ENCODE measurements at regions not wholly inside any gene's neighbourhood (a gene's known extent, or its start where the extent isn't known, plus 50 kb on each side); places are given as distances from the start of the nearest gene placed in this dataset.

DNA sequence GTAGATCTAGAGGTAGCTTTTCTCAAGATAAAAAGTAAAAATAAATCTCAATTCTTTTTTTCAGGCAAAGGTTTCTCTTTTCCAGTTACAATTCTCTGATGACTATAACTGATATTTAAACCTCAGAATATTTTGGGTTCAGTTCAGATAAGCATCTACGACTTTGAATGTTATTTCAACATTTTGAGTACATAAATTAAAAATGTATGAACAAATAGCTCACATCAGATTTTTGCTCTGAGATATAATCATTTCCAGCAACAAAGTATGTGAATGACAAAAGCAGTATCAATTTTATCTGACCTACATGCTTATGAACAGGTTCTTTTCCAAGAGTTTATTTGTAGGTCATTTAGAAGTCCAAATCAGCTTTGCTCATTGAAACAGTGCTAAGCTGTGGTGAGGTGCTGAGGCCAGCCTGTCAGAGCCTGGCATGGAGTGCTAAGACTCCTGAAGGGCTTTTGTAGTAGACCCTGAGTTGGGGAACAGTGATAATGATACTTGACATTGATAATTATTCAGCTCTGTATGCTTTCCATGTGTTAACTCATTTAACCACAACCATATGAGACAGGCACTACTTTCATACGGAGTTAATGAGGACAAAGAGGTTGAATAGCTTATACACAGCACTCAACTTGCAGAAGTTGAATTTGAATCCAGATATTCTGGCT lies 205.0 kb upstream of the DCN start:
- no peaks in the 10 kb centered on the region for H3K9me3 ChIP-seq (ENCODE audit: low read length)
- H3K36me3 ChIP-seq (ENCODE audit: insufficient read depth, low read length) = no peaks in the 10 kb centered on the region
- H3K4me1 ChIP-seq (ENCODE audit: insufficient read depth, low read length, severe bottlenecking) = no peaks in the 10 kb centered on the region
- H3K9ac ChIP-seq (ENCODE audit: low read length) = no peak overlapping the region
- no peaks in the 10 kb centered on the region for H3K27me3 ChIP-seq (ENCODE audit: insufficient read depth, low read length)
- H3K4me3 ChIP-seq (ENCODE audit: low read depth, low read length, poor library complexity, severe bottlenecking) = no peak overlapping the region
- H2AFZ ChIP-seq (ENCODE audit: low read length) = no peak overlapping the region
- H4K20me1 ChIP-seq (ENCODE audit: insufficient read depth, low read length) = no peaks in the 10 kb centered on the region
- no peak overlapping the region for H3K27ac ChIP-seq (ENCODE audit: low read depth, low read length, poor library complexity, severe bottlenecking)
- no peaks in the 10 kb centered on the region for H3K9me2 ChIP-seq (ENCODE audit: low read depth, low read length)
- H3K79me2 ChIP-seq (ENCODE audit: insufficient read depth, low read length) = no peaks in the 10 kb centered on the region
- H3F3A ChIP-seq (ENCODE audit: insufficient read depth, low read length) = no peaks in the 10 kb centered on the region
- no peak overlapping the region for H3K4me2 ChIP-seq (ENCODE audit: low read length)
- TF ChIP-seq CTCF (IDR thresholded peaks at IDR 0.05; ENCODE audit: low read length) (no peak), EZH2 (IDR thresholded peaks at IDR 0.05; ENCODE audit: borderline replicate concordance, low read length) (no peak)

- no peak overlapping the region for H3K27ac ChIP-seq (ENCODE audit: low read depth, low read length, poor library complexity, severe bottlenecking)
- H3K4me1 ChIP-seq (ENCODE audit: insufficient read depth, low read length, severe bottlenecking) = peaks cover 9% of the 10 kb centered on the region
- no peaks in the 10 kb centered on the region for H3K79me2 ChIP-seq (ENCODE audit: insufficient read depth, low read length)
- H3K9me2 ChIP-seq (ENCODE audit: low read depth, low read length) = no peaks in the 10 kb centered on the region
- H3K9me3 ChIP-seq (ENCODE audit: low read length) = no peaks in the 10 kb centered on the region
- H3K27me3 ChIP-seq (ENCODE audit: insufficient read depth, low read length) = no peaks in the 10 kb centered on the region
- H2AFZ ChIP-seq (ENCODE audit: low read length) = no peak overlapping the region
- H4K20me1 ChIP-seq (ENCODE audit: insufficient read depth, low read length) = no peaks in the 10 kb centered on the region
- H3K4me3 ChIP-seq (ENCODE audit: low read depth, low read length, poor library complexity, severe bottlenecking) = no peak overlapping the region
- no peak overlapping the region for H3K9ac ChIP-seq (ENCODE audit: low read length)
- no peak overlapping the region for H3K4me2 ChIP-seq (ENCODE audit: low read length)
- H3F3A ChIP-seq (ENCODE audit: insufficient read depth, low read length) = no peaks in the 10 kb centered on the region
- TF ChIP-seq CTCF (IDR thresholded peaks at IDR 0.05; ENCODE audit: low read length) (no peak), EZH2 (IDR thresholded peaks at IDR 0.05; ENCODE audit: borderline replicate concordance, low read length) (no peak)
- no peaks in the 10 kb centered on the region for H3K36me3 ChIP-seq (ENCODE audit: insufficient read depth, low read length)
These were observed 202.2 kb upstream of the DCN start for GRCh38 chr12:91384806-91385205.

DNA sequence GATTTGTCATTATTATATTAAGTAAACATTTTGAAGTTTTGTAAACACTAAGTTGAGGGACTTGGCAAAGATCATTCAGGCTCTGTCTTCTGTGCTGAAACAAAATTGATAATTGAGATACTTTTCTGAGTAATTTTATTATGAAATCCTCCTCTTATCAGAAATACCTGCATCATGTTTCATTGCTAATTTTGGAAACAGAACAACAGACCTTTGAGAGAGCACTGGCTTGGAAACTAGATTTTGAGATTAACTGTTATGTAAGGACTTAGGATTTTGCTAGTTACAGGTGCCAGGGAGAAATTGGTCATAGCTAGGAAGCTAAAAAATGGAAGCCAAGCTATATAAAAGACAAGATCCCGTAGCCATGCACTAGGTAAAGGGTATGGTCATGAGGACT lies 201.7 kb upstream of the DCN start:
- peaks cover 9% of the 10 kb centered on the region for H3K4me1 ChIP-seq (ENCODE audit: insufficient read depth, low read length, severe bottlenecking)
- H3K79me2 ChIP-seq (ENCODE audit: insufficient read depth, low read length) = no peaks in the 10 kb centered on the region
- H3K9me3 ChIP-seq (ENCODE audit: low read length) = no peaks in the 10 kb centered on the region
- no peaks in the 10 kb centered on the region for H3K27me3 ChIP-seq (ENCODE audit: insufficient read depth, low read length)
- H3K9me2 ChIP-seq (ENCODE audit: low read depth, low read length) = no peaks in the 10 kb centered on the region
- no peaks in the 10 kb centered on the region for H3F3A ChIP-seq (ENCODE audit: insufficient read depth, low read length)
- no peaks in the 10 kb centered on the region for H3K36me3 ChIP-seq (ENCODE audit: insufficient read depth, low read length)
- H2AFZ ChIP-seq (ENCODE audit: low read length) = no peak overlapping the region
- no peak overlapping the region for H3K27ac ChIP-seq (ENCODE audit: low read depth, low read length, poor library complexity, severe bottlenecking)
- no peak overlapping the region for H3K9ac ChIP-seq (ENCODE audit: low read length)
- H3K4me3 ChIP-seq (ENCODE audit: low read depth, low read length, poor library complexity, severe bottlenecking) = no peak overlapping the region
- TF ChIP-seq CTCF (IDR thresholded peaks at IDR 0.05; ENCODE audit: low read length) (no peak), EZH2 (IDR thresholded peaks at IDR 0.05; ENCODE audit: borderline replicate concordance, low read length) (no peak)
- H3K4me2 ChIP-seq (ENCODE audit: low read length) = no peak overlapping the region
- no peaks in the 10 kb centered on the region for H4K20me1 ChIP-seq (ENCODE audit: insufficient read depth, low read length)
